ENCODE measurements at regions not wholly inside any gene's neighbourhood (a gene's known extent, or its start where the extent isn't known, plus 50 kb on each side); places are given as distances from the start of the nearest gene placed in this dataset.
"Not testable (repeated sequence)": the region's sequence is repeated elsewhere in the genome, so short reads cannot be mapped to it uniquely, and the experiment has no call there.

- TF ChIP-seq EP300 (IDR thresholded peaks at IDR 0.05; ENCODE audit: borderline replicate concordance in 1 of 2, low read depth in 1 of 2, low read length in 1 of 2) = no peak
Observed at GRCh38 chr4:64079316-64079715, 329.9 kb downstream of the TECRL start (continued).

GRCh38 chr4:64068096-64068495, 341.2 kb downstream of the TECRL start:
- no peaks in the 10 kb centered on the region for H3K4me1 ChIP-seq (ENCODE audit: control insufficient read depth in 1 of 2, insufficient read depth in 2 of 2, low read depth in 1 of 2, low read length in 1 of 2)
- H3K9me3 ChIP-seq = no peaks in the 10 kb centered on the region
- H4K20me1 ChIP-seq (ENCODE audit: insufficient read depth) = no peaks in the 10 kb centered on the region
- H3K36me3 ChIP-seq (replicated peaks in 1 of 2; ENCODE audit: control insufficient read depth in 1 of 2, insufficient read depth in 2 of 2, low read length in 1 of 2) = no peaks in the 10 kb centered on the region
- no peak overlapping the region for H3K4me3 ChIP-seq (ENCODE audit: low read depth in 2 of 2, low read length in 1 of 2)
- no peak for TF ChIP-seq REST (IDR thresholded peaks at IDR 0.05; ENCODE audit: low read depth, low read length)
- TF ChIP-seq GABPA (IDR thresholded peaks at IDR 0.05; ENCODE audit: low read depth) = no peak
- no peak for TF ChIP-seq FOSL2 (IDR thresholded peaks at IDR 0.05; ENCODE audit: borderline replicate concordance, low read depth)
- no peak for TF ChIP-seq NRF1 (IDR thresholded peaks at IDR 0.05; ENCODE audit: low read depth, low read length)
- TF ChIP-seq RCOR1 (IDR thresholded peaks at IDR 0.05; ENCODE audit: low read length) = no peak
- no peak for TF ChIP-seq EP300 (IDR thresholded peaks at IDR 0.05; ENCODE audit: borderline replicate concordance in 1 of 2, low read depth in 1 of 2, low read length in 1 of 2)
- no peak for TF ChIP-seq SIN3A (IDR thresholded peaks at IDR 0.05; ENCODE audit: borderline replicate concordance, low read depth, low read length)
- no peak for TF ChIP-seq CTCF (IDR thresholded peaks at IDR 0.05)
- no peaks in the 10 kb centered on the region for H3F3A ChIP-seq (replicated peaks; ENCODE audit: insufficient read depth)
- ChIA-PET CTCF (no interaction called here), POLR2A (no interaction called here)
- H2AFZ ChIP-seq (ENCODE audit: low read depth) = no peak overlapping the region
- H3K27me3 ChIP-seq (ENCODE audit: insufficient read depth) = no peaks in the 10 kb centered on the region
- no peak overlapping the region for H3K27ac ChIP-seq (ENCODE audit: low read depth in 2 of 2, low read length in 1 of 2)
- H3K79me2 ChIP-seq (ENCODE audit: insufficient read depth) = no peaks in the 10 kb centered on the region
- no peak overlapping the region for H3K4me2 ChIP-seq
- H3K9ac ChIP-seq = no peak overlapping the region
- no peak for DNase-seq
- WGBS (ENCODE audit: low lambda C conversion rate) = 0% methylated on average over 4 of the region's 4 CpGs
- no peaks in the 10 kb centered on the region for H3K9me2 ChIP-seq

- H3K4me3 ChIP-seq (ENCODE audit: low read depth in 2 of 2, low read length in 1 of 2) = no peak overlapping the region
- H3K27ac ChIP-seq (ENCODE audit: low read depth in 2 of 2, low read length in 1 of 2) = no peak overlapping the region
- CTCF ChIA-PET = no interaction called here
- no peaks in the 10 kb centered on the region for H3F3A ChIP-seq (replicated peaks; ENCODE audit: insufficient read depth)
- no peaks in the 10 kb centered on the region for H3K36me3 ChIP-seq (replicated peaks in 1 of 2; ENCODE audit: control insufficient read depth in 1 of 2, insufficient read depth in 2 of 2, low read length in 1 of 2)
- no peak for TF ChIP-seq CHD2 (IDR thresholded peaks at IDR 0.05; ENCODE audit: low read length, partially characterized antibody)
- TF ChIP-seq RFX5 (IDR thresholded peaks at IDR 0.05; ENCODE audit: low read length) = no peak
- no peak for TF ChIP-seq RAD21 (IDR thresholded peaks at IDR 0.05; ENCODE audit: low read length)
- TF ChIP-seq MAX (IDR thresholded peaks at IDR 0.05; ENCODE audit: low read depth) = no peak
- TF ChIP-seq FOSL2 (IDR thresholded peaks at IDR 0.05; ENCODE audit: borderline replicate concordance, low read depth) = no peak
- TF ChIP-seq FOXJ3 (CRISPR knock-in tag; IDR thresholded peaks at IDR 0.05) = no peak
- DNase-seq = no peak
- H3K27me3 ChIP-seq (ENCODE audit: insufficient read depth) = no peaks in the 10 kb centered on the region
- no peaks in the 10 kb centered on the region for H4K20me1 ChIP-seq (ENCODE audit: insufficient read depth)
- H3K9ac ChIP-seq = no peak overlapping the region
- H3K4me1 ChIP-seq (ENCODE audit: control insufficient read depth in 1 of 2, insufficient read depth in 2 of 2, low read depth in 1 of 2, low read length in 1 of 2) = no peaks in the 10 kb centered on the region
- POLR2A ChIA-PET = no interaction called here
- no peaks in the 10 kb centered on the region for H3K9me3 ChIP-seq
- H3K4me2 ChIP-seq = no peak overlapping the region
- H3K9me2 ChIP-seq = no peaks in the 10 kb centered on the region
- H3K79me2 ChIP-seq (ENCODE audit: insufficient read depth) = no peaks in the 10 kb centered on the region
- no peak overlapping the region for H2AFZ ChIP-seq (ENCODE audit: low read depth)
- 58% methylated on average over 1 of the region's 1 CpG for WGBS (ENCODE audit: low lambda C conversion rate)
Observed at GRCh38 chr4:64062991-64063390, 346.3 kb downstream of the TECRL start.

- H3K36me3 ChIP-seq (replicated peaks in 1 of 2; ENCODE audit: control insufficient read depth in 1 of 2, insufficient read depth in 2 of 2, low read length in 1 of 2); H3K9me3 ChIP-seq; H3K79me2 ChIP-seq (ENCODE audit: insufficient read depth); H3K9me2 ChIP-seq; H3K4me3 ChIP-seq (ENCODE audit: low read depth in 2 of 2, low read length in 1 of 2); DNase-seq; POLR2A ChIA-PET; H4K20me1 ChIP-seq (ENCODE audit: insufficient read depth); H2AFZ ChIP-seq (ENCODE audit: low read depth); H3K4me2 ChIP-seq; H3K4me1 ChIP-seq (ENCODE audit: control insufficient read depth in 1 of 2, insufficient read depth in 2 of 2, low read depth in 1 of 2, low read length in 1 of 2); CTCF ChIA-PET; H3K27me3 ChIP-seq (ENCODE audit: insufficient read depth); H3F3A ChIP-seq (replicated peaks; ENCODE audit: insufficient read depth); H3K9ac ChIP-seq; H3K27ac ChIP-seq (ENCODE audit: low read depth in 2 of 2, low read length in 1 of 2): not testable (repeated sequence)
- WGBS (ENCODE audit: low lambda C conversion rate) = 60% methylated on average over 9 of the region's 23 CpGs
Observed at GRCh38 chr4:64037033-64037432, 372.2 kb downstream of the TECRL start.
